ENCODE measurements at regions not wholly inside any gene's neighbourhood (a gene's known extent, or its start where the extent isn't known, plus 50 kb on each side); places are given as distances from the start of the nearest gene placed in this dataset.

DNA sequence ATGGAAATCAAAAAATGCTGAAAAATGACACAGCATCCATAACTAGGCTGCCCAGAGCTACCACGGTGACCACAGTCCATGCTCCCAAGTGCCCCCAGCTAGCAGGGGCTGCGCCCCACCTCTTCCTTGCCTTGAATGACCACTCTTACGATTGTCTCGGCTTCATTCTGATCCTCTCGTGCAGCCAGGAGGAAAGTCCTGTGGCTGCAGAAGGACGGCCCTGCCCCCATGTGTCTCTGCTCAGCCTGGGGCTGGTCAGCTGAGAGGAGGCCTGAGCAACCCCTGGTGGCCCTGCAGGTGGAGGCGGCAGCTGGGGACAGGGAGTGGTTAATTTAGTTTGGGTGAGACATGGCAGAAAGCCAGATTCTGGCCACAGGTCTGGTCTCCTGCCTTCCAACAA, 54.3 kb downstream of the KCNF1 start:
- TF ChIP-seq, protein P1, sequence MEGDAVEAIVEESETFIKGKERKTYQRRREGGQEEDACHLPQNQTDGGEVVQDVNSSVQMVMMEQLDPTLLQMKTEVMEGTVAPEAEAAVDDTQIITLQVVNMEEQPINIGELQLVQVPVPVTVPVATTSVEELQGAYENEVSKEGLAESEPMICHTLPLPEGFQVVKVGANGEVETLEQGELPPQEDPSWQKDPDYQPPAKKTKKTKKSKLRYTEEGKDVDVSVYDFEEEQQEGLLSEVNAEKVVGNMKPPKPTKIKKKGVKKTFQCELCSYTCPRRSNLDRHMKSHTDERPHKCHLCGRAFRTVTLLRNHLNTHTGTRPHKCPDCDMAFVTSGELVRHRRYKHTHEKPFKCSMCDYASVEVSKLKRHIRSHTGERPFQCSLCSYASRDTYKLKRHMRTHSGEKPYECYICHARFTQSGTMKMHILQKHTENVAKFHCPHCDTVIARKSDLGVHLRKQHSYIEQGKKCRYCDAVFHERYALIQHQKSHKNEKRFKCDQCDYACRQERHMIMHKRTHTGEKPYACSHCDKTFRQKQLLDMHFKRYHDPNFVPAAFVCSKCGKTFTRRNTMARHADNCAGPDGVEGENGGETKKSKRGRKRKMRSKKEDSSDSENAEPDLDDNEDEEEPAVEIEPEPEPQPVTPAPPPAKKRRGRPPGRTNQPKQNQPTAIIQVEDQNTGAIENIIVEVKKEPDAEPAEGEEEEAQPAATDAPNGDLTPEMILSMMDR (conservative IDR thresholded peaks at IDR 0.05; ENCODE audit: low read depth in 2 of 2), result no peak
- TF ChIP-seq, protein P2, sequence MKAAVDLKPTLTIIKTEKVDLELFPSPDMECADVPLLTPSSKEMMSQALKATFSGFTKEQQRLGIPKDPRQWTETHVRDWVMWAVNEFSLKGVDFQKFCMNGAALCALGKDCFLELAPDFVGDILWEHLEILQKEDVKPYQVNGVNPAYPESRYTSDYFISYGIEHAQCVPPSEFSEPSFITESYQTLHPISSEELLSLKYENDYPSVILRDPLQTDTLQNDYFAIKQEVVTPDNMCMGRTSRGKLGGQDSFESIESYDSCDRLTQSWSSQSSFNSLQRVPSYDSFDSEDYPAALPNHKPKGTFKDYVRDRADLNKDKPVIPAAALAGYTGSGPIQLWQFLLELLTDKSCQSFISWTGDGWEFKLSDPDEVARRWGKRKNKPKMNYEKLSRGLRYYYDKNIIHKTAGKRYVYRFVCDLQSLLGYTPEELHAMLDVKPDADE (IDR thresholded peaks at IDR 0.05), result no peak
- TF ChIP-seq REST (IDR thresholded peaks at IDR 0.05; ENCODE audit: unreplicated experiment), result no peak
- no peak for TF ChIP-seq EZH2phosphoT487 (IDR thresholded peaks at IDR 0.05; ENCODE audit: unreplicated experiment)
- TF ChIP-seq CREB1 (CRISPR knock-in tag; IDR thresholded peaks at IDR 0.05; ENCODE audit: low read depth), result no peak
- no peak for TF ChIP-seq EZH2 (IDR thresholded peaks at IDR 0.05; ENCODE audit: low read depth, unreplicated experiment)
- TF ChIP-seq POLR2AphosphoS5 (IDR thresholded peaks at IDR 0.05; ENCODE audit: low read depth), result no peak
- no peak for TF ChIP-seq NANOG (IDR thresholded peaks at IDR 0.05; ENCODE audit: borderline replicate concordance)
- TF ChIP-seq, protein P3, sequence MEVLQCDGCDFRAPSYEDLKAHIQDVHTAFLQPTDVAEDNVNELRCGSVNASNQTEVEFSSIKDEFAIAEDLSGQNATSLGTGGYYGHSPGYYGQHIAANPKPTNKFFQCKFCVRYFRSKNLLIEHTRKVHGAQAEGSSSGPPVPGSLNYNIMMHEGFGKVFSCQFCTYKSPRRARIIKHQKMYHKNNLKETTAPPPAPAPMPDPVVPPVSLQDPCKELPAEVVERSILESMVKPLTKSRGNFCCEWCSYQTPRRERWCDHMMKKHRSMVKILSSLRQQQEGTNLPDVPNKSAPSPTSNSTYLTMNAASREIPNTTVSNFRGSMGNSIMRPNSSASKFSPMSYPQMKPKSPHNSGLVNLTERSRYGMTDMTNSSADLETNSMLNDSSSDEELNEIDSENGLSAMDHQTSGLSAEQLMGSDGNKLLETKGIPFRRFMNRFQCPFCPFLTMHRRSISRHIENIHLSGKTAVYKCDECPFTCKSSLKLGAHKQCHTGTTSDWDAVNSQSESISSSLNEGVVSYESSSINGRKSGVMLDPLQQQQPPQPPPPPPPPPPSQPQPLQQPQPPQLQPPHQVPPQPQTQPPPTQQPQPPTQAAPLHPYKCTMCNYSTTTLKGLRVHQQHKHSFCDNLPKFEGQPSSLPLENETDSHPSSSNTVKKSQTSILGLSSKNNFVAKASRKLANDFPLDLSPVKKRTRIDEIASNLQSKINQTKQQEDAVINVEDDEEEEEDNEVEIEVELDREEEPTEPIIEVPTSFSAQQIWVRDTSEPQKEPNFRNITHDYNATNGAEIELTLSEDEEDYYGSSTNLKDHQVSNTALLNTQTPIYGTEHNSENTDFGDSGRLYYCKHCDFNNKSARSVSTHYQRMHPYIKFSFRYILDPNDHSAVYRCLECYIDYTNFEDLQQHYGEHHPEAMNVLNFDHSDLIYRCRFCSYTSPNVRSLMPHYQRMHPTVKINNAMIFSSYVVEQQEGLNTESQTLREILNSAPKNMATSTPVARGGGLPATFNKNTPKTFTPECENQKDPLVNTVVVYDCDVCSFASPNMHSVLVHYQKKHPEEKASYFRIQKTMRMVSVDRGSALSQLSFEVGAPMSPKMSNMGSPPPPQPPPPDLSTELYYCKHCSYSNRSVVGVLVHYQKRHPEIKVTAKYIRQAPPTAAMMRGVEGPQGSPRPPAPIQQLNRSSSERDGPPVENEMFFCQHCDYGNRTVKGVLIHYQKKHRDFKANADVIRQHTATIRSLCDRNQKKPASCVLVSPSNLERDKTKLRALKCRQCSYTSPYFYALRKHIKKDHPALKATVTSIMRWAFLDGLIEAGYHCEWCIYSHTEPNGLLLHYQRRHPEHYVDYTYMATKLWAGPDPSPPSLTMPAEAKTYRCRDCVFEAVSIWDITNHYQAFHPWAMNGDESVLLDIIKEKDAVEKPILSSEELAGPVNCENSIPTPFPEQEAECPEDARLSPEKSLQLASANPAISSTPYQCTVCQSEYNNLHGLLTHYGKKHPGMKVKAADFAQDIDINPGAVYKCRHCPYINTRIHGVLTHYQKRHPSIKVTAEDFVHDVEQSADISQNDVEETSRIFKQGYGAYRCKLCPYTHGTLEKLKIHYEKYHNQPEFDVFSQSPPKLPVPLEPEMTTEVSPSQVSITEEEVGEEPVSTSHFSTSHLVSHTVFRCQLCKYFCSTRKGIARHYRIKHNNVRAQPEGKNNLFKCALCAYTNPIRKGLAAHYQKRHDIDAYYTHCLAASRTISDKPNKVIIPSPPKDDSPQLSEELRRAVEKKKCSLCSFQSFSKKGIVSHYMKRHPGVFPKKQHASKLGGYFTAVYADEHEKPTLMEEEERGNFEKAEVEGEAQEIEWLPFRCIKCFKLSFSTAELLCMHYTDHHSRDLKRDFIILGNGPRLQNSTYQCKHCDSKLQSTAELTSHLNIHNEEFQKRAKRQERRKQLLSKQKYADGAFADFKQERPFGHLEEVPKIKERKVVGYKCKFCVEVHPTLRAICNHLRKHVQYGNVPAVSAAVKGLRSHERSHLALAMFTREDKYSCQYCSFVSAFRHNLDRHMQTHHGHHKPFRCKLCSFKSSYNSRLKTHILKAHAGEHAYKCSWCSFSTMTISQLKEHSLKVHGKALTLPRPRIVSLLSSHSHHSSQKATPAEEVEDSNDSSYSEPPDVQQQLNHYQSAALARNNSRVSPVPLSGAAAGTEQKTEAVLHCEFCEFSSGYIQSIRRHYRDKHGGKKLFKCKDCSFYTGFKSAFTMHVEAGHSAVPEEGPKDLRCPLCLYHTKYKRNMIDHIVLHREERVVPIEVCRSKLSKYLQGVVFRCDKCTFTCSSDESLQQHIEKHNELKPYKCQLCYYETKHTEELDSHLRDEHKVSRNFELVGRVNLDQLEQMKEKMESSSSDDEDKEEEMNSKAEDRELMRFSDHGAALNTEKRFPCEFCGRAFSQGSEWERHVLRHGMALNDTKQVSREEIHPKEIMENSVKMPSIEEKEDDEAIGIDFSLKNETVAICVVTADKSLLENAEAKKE (CRISPR knock-in tag; IDR thresholded peaks at IDR 0.05), result no peak

Measured in GM23338 (cell line).